HG03095 (cell line): ENCODE measurements at regions not wholly inside any gene's neighbourhood (a gene's known extent, or its start where the extent isn't known, plus 50 kb on each side); places are given as distances from the start of the nearest gene placed in this dataset.
"Not testable (repeated sequence)": the region's sequence is repeated elsewhere in the genome, so short reads cannot be mapped to it uniquely, and the experiment has no call there.

Experiments
- ATAC-seq: cut with Tn5 transposase; IDR thresholded peaks from one replicate; pipeline ENCODE4 v1.9.1; 2021; ENCODE audit warnings: moderate library complexity; ENCODE audit not compliant: unreplicated experiment

- ATAC-seq: peak; percentile 89
Measured at GRCh38 chr2:111463956-111464355, 343.2 kb downstream of the BCL2L11 start.

- ATAC-seq: not testable (repeated sequence)
Measured at GRCh38 chr2:111464367-111464766, 343.7 kb downstream of the BCL2L11 start.

GRCh38 chr2:111465521-111465920 is 344.8 kb downstream of the BCL2L11 start:
- ATAC-seq: not testable (repeated sequence)

- not testable (repeated sequence) for ATAC-seq
Measured at GRCh38 chr2:111466744-111467143, 346.0 kb downstream of the BCL2L11 start.

- not testable (repeated sequence) for ATAC-seq
Measured at GRCh38 chr2:111470924-111471323, 350.2 kb downstream of the BCL2L11 start.

GRCh38 chr2:111471791-111472530 is 351.2 kb downstream of the BCL2L11 start:
- not testable (repeated sequence) for ATAC-seq

GRCh38 chr2:111472844-111473403 is 352.2 kb downstream of the BCL2L11 start:
- not testable (repeated sequence) for ATAC-seq

- ATAC-seq: not testable (repeated sequence)
Measured at GRCh38 chr2:111473522-111473921, 352.8 kb downstream of the BCL2L11 start.

GRCh38 chr2:111474198-111474705 is 353.5 kb downstream of the BCL2L11 start:
- ATAC-seq: not testable (repeated sequence)

- not testable (repeated sequence) for ATAC-seq
Measured at GRCh38 chr2:111478335-111478734, 357.6 kb downstream of the BCL2L11 start.

- ATAC-seq: not testable (repeated sequence)
Measured at GRCh38 chr2:111478871-111479318, 358.2 kb downstream of the BCL2L11 start.

GRCh38 chr2:111480016-111480625 is 359.4 kb downstream of the BCL2L11 start:
- not testable (repeated sequence) for ATAC-seq

GRCh38 chr2:111480633-111481032 is 359.9 kb downstream of the BCL2L11 start:
- not testable (repeated sequence) for ATAC-seq

- not testable (repeated sequence) for ATAC-seq
Measured at GRCh38 chr2:111481219-111481618, 360.5 kb downstream of the BCL2L11 start.

GRCh38 chr2:111482987-111483679 is 362.4 kb downstream of the BCL2L11 start:
- peak; percentile 78 for ATAC-seq

- not testable (repeated sequence) for ATAC-seq
Measured at GRCh38 chr2:111484097-111484496, 363.4 kb downstream of the BCL2L11 start.

GRCh38 chr2:111485895-111486294 is 365.2 kb downstream of the BCL2L11 start:
- not testable (repeated sequence) for ATAC-seq

GRCh38 chr2:111488451-111488850 is 367.7 kb downstream of the BCL2L11 start:
- not testable (repeated sequence) for ATAC-seq

- ATAC-seq: not testable (repeated sequence)
Measured at GRCh38 chr2:111489460-111489859, 368.7 kb downstream of the BCL2L11 start.

- not testable (repeated sequence) for ATAC-seq
Measured at GRCh38 chr2:111491181-111491580, 370.5 kb downstream of the BCL2L11 start.

- ATAC-seq: not testable (repeated sequence)
Measured at GRCh38 chr2:111491614-111492013, 370.9 kb downstream of the BCL2L11 start.
